ENCODE measurements at regions not wholly inside any gene's neighbourhood (a gene's known extent, or its start where the extent isn't known, plus 50 kb on each side); places are given as distances from the start of the nearest gene placed in this dataset.

- Histone ChIP-seq H3K79me2 (ENCODE audit: control insufficient read depth, low read length) (no peaks in the 10 kb centered on the region), H3K9me2 (replicated peaks; ENCODE audit: control insufficient read depth, low read length) (no peaks in the 10 kb centered on the region), H3K27me3 (ENCODE audit: control insufficient read depth, low read length) (no peaks in the 10 kb centered on the region), H3K36me3 (ENCODE audit: control insufficient read depth, low read length) (no peaks in the 10 kb centered on the region), H3K4me3 (ENCODE audit: low read length) (no peak overlapping the region), H3K27ac (ENCODE audit: low read depth, low read length) (no peak overlapping the region), H3K4me1 (ENCODE audit: control insufficient read depth, low read length) (no peaks in the 10 kb centered on the region), H3F3A (ENCODE audit: control insufficient read depth, insufficient read depth) (no peaks in the 10 kb centered on the region), H3K9me3 (ENCODE audit: control insufficient read depth, insufficient read depth, low read length) (no peaks in the 10 kb centered on the region), H3K4me2 (ENCODE audit: low read length) (no peak overlapping the region), H4K20me1 (ENCODE audit: control insufficient read depth, insufficient read depth, low read depth, low read length) (no peaks in the 10 kb centered on the region)
- TF ChIP-seq CTCF (IDR thresholded peaks at IDR 0.05; ENCODE audit: low read depth, low read length, poor library complexity, severe bottlenecking) (no peak), EZH2phosphoT487 (IDR thresholded peaks at IDR 0.05; ENCODE audit: borderline replicate concordance, low read length) (no peak)
Measured at GRCh38 chr14:44446965-44447364, 60.1 kb downstream of the FSCB start.

- H3F3A ChIP-seq (ENCODE audit: control insufficient read depth, insufficient read depth), result no peaks in the 10 kb centered on the region
- H3K27ac ChIP-seq (ENCODE audit: low read depth, low read length), result no peak overlapping the region
- no peak overlapping the region for H3K4me2 ChIP-seq (ENCODE audit: low read length)
- TF ChIP-seq CTCF (IDR thresholded peaks at IDR 0.05; ENCODE audit: low read depth, low read length, poor library complexity, severe bottlenecking) (no peak), EZH2phosphoT487 (IDR thresholded peaks at IDR 0.05; ENCODE audit: borderline replicate concordance, low read length) (no peak)
- no peaks in the 10 kb centered on the region for H3K9me2 ChIP-seq (replicated peaks; ENCODE audit: control insufficient read depth, low read length)
- no peaks in the 10 kb centered on the region for H3K9me3 ChIP-seq (ENCODE audit: control insufficient read depth, insufficient read depth, low read length)
- no peaks in the 10 kb centered on the region for H3K36me3 ChIP-seq (ENCODE audit: control insufficient read depth, low read length)
- H4K20me1 ChIP-seq (ENCODE audit: control insufficient read depth, insufficient read depth, low read depth, low read length), result no peaks in the 10 kb centered on the region
- no peaks in the 10 kb centered on the region for H3K4me1 ChIP-seq (ENCODE audit: control insufficient read depth, low read length)
- no peak overlapping the region for H3K4me3 ChIP-seq (ENCODE audit: low read length)
- H3K79me2 ChIP-seq (ENCODE audit: control insufficient read depth, low read length), result no peaks in the 10 kb centered on the region
- H3K27me3 ChIP-seq (ENCODE audit: control insufficient read depth, low read length), result no peaks in the 10 kb centered on the region
Measured at GRCh38 chr14:44444454-44444853, 62.6 kb downstream of the FSCB start.

- no peaks in the 10 kb centered on the region for H3K27me3 ChIP-seq (ENCODE audit: control insufficient read depth, low read length)
- H3K27ac ChIP-seq (ENCODE audit: low read depth, low read length), result no peak overlapping the region
- H3K4me1 ChIP-seq (ENCODE audit: control insufficient read depth, low read length), result no peaks in the 10 kb centered on the region
- H3K4me2 ChIP-seq (ENCODE audit: low read length), result no peak overlapping the region
- no peaks in the 10 kb centered on the region for H3K36me3 ChIP-seq (ENCODE audit: control insufficient read depth, low read length)
- no peaks in the 10 kb centered on the region for H4K20me1 ChIP-seq (ENCODE audit: control insufficient read depth, insufficient read depth, low read depth, low read length)
- no peaks in the 10 kb centered on the region for H3K9me2 ChIP-seq (replicated peaks; ENCODE audit: control insufficient read depth, low read length)
- H3F3A ChIP-seq (ENCODE audit: control insufficient read depth, insufficient read depth), result no peaks in the 10 kb centered on the region
- TF ChIP-seq CTCF (IDR thresholded peaks at IDR 0.05; ENCODE audit: low read depth, low read length, poor library complexity, severe bottlenecking) (no peak), EZH2phosphoT487 (IDR thresholded peaks at IDR 0.05; ENCODE audit: borderline replicate concordance, low read length) (no peak)
- H3K79me2 ChIP-seq (ENCODE audit: control insufficient read depth, low read length), result no peaks in the 10 kb centered on the region
- H3K4me3 ChIP-seq (ENCODE audit: low read length), result no peak overlapping the region
- no peaks in the 10 kb centered on the region for H3K9me3 ChIP-seq (ENCODE audit: control insufficient read depth, insufficient read depth, low read length)
Measured at GRCh38 chr14:44438936-44439335, 68.1 kb downstream of the FSCB start.

DNA sequence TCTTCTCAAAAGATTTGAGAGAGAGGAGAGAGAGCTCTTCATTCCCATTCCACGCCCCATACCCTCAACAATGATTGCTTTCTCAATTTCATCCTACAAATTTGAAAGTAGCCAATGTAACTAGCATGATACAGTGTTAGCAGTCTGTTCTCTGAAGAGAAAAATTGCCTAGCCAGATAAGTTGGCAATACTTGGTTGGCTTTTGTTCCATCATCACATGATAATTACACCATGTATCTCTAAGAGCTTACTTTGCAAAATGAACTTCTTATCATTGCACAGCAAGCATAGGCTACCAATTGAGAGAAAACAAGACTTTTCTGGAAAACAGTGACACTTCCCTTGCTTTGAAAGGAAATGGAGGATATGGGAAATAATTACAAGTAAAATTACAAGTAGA, 68.9 kb downstream of the FSCB start:
- Histone ChIP-seq H3K9me2 (replicated peaks; ENCODE audit: control insufficient read depth, low read length) (no peaks in the 10 kb centered on the region), H3K36me3 (ENCODE audit: control insufficient read depth, low read length) (no peaks in the 10 kb centered on the region), H4K20me1 (ENCODE audit: control insufficient read depth, insufficient read depth, low read depth, low read length) (no peaks in the 10 kb centered on the region), H3K27me3 (ENCODE audit: control insufficient read depth, low read length) (no peaks in the 10 kb centered on the region), H3K27ac (ENCODE audit: low read depth, low read length) (no peak overlapping the region), H3F3A (ENCODE audit: control insufficient read depth, insufficient read depth) (no peaks in the 10 kb centered on the region), H3K4me2 (ENCODE audit: low read length) (no peak overlapping the region), H3K9me3 (ENCODE audit: control insufficient read depth, insufficient read depth, low read length) (no peaks in the 10 kb centered on the region), H3K4me3 (ENCODE audit: low read length) (no peak overlapping the region), H3K4me1 (ENCODE audit: control insufficient read depth, low read length) (no peaks in the 10 kb centered on the region), H3K79me2 (ENCODE audit: control insufficient read depth, low read length) (no peaks in the 10 kb centered on the region)
- TF ChIP-seq CTCF (IDR thresholded peaks at IDR 0.05; ENCODE audit: low read depth, low read length, poor library complexity, severe bottlenecking) (no peak), EZH2phosphoT487 (IDR thresholded peaks at IDR 0.05; ENCODE audit: borderline replicate concordance, low read length) (no peak)
